Natural killer cell (primary cell): ENCODE measurements at regions not wholly inside any gene's neighbourhood (a gene's known extent, or its start where the extent isn't known, plus 50 kb on each side); places are given as distances from the start of the nearest gene placed in this dataset.

Source experiments
- ATAC-seq, 3 donors: fragments of 150-1000 bp in 2 of 3; fragments of 200-7000 bp in 1 of 3; cut with Tn5 transposase; 1 replicate in 1 of 3; 2 replicates in 2 of 3; pipeline ENCODE4 v1.10.0; 2021; ENCODE audit warnings: mild to moderate bottlenecking in 2 of 3, moderate library complexity in 2 of 3
- DNase-seq, 2 donors: peaks; one replicate each; pipeline versions ENCODE4 v3.0.0 to v3.0.0-alpha.2; 2013 to 2021; ENCODE audit warnings: mixed read lengths in 1 of 2
- H3K27ac ChIP-seq: one replicate; pipeline ENCODE4 v1.5.1; 2013; ENCODE audit warnings: mild to moderate bottlenecking, low read length
- H3K27me3 ChIP-seq: one replicate; pipeline ENCODE4 v1.6.1; 2013; ENCODE audit warnings: low read length; ENCODE audit not compliant: control insufficient read depth, insufficient read depth
- H3K36me3 ChIP-seq: one replicate; pipeline ENCODE4 v1.6.1; 2013; ENCODE audit warnings: low read length; ENCODE audit not compliant: control insufficient read depth, insufficient read depth
- H3K4me1 ChIP-seq: one replicate; pipeline ENCODE4 v1.6.1; 2013; ENCODE audit warnings: low read length; ENCODE audit not compliant: control insufficient read depth, insufficient read depth
- H3K4me3 ChIP-seq: one replicate; pipeline ENCODE4 v1.5.1; 2013; ENCODE audit warnings: low read length
- H3K9me3 ChIP-seq: one replicate; pipeline ENCODE4 v1.6.1; 2013; ENCODE audit warnings: low read length; ENCODE audit not compliant: control insufficient read depth, insufficient read depth
- H3K27ac Mint-ChIP-seq, 2 donors: one replicate each; pipeline ENCODE4 v1.8.0; 2022; ENCODE audit warnings: mild to moderate bottlenecking in 2 of 2, mixed read lengths in 2 of 2, moderate library complexity in 1 of 2
- H3K27me3 Mint-ChIP-seq, 2 donors: one replicate each; pipeline ENCODE4 v1.8.0; 2022; ENCODE audit warnings: low read depth in 2 of 2, mixed read lengths in 2 of 2
- H3K36me3 Mint-ChIP-seq: one replicate; pipeline ENCODE4 v1.8.0; 2022; ENCODE audit warnings: mixed read lengths
- H3K4me1 Mint-ChIP-seq, 2 donors: one replicate each; pipeline ENCODE4 v1.8.0; 2022; ENCODE audit warnings: mixed read lengths in 2 of 2
- H3K4me3 Mint-ChIP-seq: one replicate; pipeline ENCODE4 v1.8.0; 2022; ENCODE audit warnings: mild to moderate bottlenecking, moderate library complexity, mixed read lengths
- H3K9me3 Mint-ChIP-seq, 2 donors: one replicate each; pipeline ENCODE4 v1.8.0; 2022; ENCODE audit warnings: mixed read lengths in 2 of 2
- WGBS: methylation state at CpG from one replicate; pipeline ENCODE4 v1.1.7; 2013; ENCODE audit warnings: missing lambda C conversion rate; ENCODE audit not compliant: insufficient coverage; 5-methylcytosine and 5-hydroxymethylcytosine counted together
- intact Hi-C: fragments of 100-400 bp; cut with micrococcal nuclease; formaldehyde crosslinking; loops from one replicate; pipeline ENCODE4 v1.14.2; 2022
- TF ChIP-seq, protein P1 (sequence below): fragments of 200-600 bp; IDR thresholded peaks from one replicate; pipeline ENCODE4 v1.8.0; 2022; ENCODE audit warnings: antibody characterized with exemption

DNA sequence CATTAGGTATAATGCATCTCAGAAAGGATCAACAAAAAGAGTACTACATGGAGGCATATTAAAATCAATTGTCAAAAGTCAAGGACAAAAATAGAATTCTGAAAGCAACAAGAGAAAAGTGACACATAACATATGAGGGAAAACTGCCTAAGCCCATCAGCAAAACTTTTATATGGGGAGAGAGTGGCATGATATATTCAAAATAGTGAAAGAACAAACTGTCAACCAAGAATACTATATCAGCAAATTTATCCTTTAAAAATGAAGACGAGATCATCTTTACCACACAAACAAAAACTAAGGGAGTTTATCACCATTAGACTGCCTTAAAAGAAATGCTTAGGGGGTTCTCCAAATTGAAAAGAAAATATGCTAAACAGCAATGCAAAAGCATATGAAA is 86.4 kb upstream of the CHRDL1 start:
- Histone ChIP-seq H3K9me3 (no peaks in the 10 kb centered on the region), H3K36me3 (no peaks in the 10 kb centered on the region), H3K27me3 (no peaks in the 10 kb centered on the region), H3K27ac (no peak overlapping the region), H3K4me1 (no peaks in the 10 kb centered on the region), H3K4me3 (no peak overlapping the region)
- no peak overlapping the region for H3K4me3 Mint-ChIP-seq
- intact Hi-C loops: no loop called here
- H3K9me3 Mint-ChIP-seq: peaks cover 0 to 7% of the 10 kb centered on the region in 2 donors
- ATAC-seq: no peak
- no peaks in the 10 kb centered on the region for H3K4me1 Mint-ChIP-seq
- no CpG with 5 or more reads among the region's 1 CpG for WGBS
- TF ChIP-seq, protein P1, sequence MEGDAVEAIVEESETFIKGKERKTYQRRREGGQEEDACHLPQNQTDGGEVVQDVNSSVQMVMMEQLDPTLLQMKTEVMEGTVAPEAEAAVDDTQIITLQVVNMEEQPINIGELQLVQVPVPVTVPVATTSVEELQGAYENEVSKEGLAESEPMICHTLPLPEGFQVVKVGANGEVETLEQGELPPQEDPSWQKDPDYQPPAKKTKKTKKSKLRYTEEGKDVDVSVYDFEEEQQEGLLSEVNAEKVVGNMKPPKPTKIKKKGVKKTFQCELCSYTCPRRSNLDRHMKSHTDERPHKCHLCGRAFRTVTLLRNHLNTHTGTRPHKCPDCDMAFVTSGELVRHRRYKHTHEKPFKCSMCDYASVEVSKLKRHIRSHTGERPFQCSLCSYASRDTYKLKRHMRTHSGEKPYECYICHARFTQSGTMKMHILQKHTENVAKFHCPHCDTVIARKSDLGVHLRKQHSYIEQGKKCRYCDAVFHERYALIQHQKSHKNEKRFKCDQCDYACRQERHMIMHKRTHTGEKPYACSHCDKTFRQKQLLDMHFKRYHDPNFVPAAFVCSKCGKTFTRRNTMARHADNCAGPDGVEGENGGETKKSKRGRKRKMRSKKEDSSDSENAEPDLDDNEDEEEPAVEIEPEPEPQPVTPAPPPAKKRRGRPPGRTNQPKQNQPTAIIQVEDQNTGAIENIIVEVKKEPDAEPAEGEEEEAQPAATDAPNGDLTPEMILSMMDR: no peak
- H3K36me3 Mint-ChIP-seq: peaks cover 9% of the 10 kb centered on the region
- no peak for DNase-seq
- H3K27me3 Mint-ChIP-seq: no peaks in the 10 kb centered on the region
- no peak overlapping the region for H3K27ac Mint-ChIP-seq

DNA sequence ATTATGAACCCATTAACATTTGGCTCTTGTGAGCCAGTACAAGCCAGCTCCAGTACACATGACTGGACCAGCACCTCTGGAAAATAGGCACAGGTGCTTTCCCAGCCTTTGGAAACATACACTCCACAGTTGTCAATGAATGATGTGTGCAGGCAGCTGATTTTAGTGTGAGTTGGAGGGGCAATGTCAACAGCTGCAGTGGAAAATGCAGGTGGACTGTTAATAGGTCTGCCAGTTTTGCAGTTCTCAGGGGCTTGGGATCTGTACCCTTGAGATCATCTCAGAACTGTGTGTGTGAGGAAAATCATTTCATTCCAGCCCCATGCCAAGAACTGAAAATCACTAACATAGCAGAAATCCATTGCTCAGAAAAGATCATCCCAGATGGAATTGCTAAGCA is 81.7 kb upstream of the CHRDL1 start:
- DNase-seq: no peak
- no peak overlapping the region for H3K27ac Mint-ChIP-seq
- no peaks in the 10 kb centered on the region for H3K36me3 ChIP-seq
- H3K4me3 Mint-ChIP-seq: no peak overlapping the region
- peaks cover 0 to 7% of the 10 kb centered on the region in 2 donors for H3K9me3 Mint-ChIP-seq
- no peaks in the 10 kb centered on the region for H3K9me3 ChIP-seq
- H3K27me3 ChIP-seq: no peaks in the 10 kb centered on the region
- intact Hi-C loops: no loop called here
- no peak for ATAC-seq
- H3K4me1 Mint-ChIP-seq: no peaks in the 10 kb centered on the region
- H3K4me3 ChIP-seq: no peak overlapping the region
- no peak overlapping the region for H3K27ac ChIP-seq
- no peaks in the 10 kb centered on the region for H3K4me1 ChIP-seq
- TF ChIP-seq, protein P1: no peak
- no peaks in the 10 kb centered on the region for H3K27me3 Mint-ChIP-seq
- H3K36me3 Mint-ChIP-seq: peaks cover 9% of the 10 kb centered on the region

DNA sequence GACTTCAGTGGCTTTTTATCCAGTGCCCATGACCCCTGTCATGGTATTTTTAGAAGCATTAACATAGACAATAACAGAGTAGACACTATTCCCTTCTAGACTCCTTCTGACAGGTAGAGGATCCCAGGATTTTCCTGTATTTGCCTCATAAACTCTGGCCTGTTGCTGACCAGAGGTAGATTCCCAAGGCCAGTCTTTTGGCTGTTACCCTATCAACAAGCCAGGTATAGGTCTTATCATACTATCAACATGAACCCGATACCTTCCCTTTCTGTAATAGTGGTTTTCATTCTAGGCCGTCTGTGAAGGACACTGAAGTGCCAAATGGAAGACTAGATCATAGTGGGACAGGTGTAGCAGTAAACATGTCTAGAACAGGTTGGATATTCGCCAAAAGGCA is 76.2 kb upstream of the CHRDL1 start:
- Mint-ChIP-seq H3K36me3 (no peaks in the 10 kb centered on the region), H3K27ac (no peak overlapping the region), H3K27me3 (no peaks in the 10 kb centered on the region), H3K9me3 (no peaks in the 10 kb centered on the region), H3K4me1 (no peaks in the 10 kb centered on the region), H3K4me3 (no peak overlapping the region)
- no peaks in the 10 kb centered on the region for H3K27me3 ChIP-seq
- no peak overlapping the region for H3K27ac ChIP-seq
- no peaks in the 10 kb centered on the region for H3K36me3 ChIP-seq
- no peaks in the 10 kb centered on the region for H3K4me1 ChIP-seq
- no peaks in the 10 kb centered on the region for H3K9me3 ChIP-seq
- no peak for ATAC-seq
- DNase-seq: no peak
- intact Hi-C loops: no loop called here
- 78% methylated on average over 2 of the region's 3 CpGs for WGBS
- H3K4me3 ChIP-seq: no peak overlapping the region
- TF ChIP-seq, protein P1: no peak

DNA sequence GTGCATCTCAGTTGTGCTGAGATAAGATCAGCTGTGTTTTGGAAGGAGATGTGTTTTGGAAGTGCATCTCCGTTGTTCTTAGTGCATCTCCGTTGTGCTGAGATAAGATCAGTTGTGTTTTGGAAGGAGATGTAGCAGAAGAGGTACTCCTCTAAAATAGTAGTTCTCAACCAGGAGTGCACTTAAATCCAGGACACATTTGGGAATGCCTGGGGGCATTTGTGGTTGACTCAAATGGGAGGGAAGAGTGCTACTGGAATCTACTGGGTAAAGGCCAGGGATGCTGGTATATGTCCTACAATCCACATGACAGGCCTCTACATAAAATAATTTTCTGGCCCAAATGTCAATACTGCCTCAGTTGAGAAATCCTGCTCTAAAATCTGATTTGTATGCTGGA is 70.8 kb upstream of the CHRDL1 start:
- intact Hi-C loops: no loop called here
- Mint-ChIP-seq H3K27ac (no peak overlapping the region), H3K27me3 (no peaks in the 10 kb centered on the region), H3K4me1 (no peaks in the 10 kb centered on the region), H3K4me3 (no peak overlapping the region), H3K36me3 (no peaks in the 10 kb centered on the region), H3K9me3 (no peaks in the 10 kb centered on the region)
- DNase-seq (no peak), ATAC-seq (no peak)
- 89% methylated on average over 2 of the region's 2 CpGs for WGBS
- H3K4me1 ChIP-seq: no peaks in the 10 kb centered on the region
- no peak overlapping the region for H3K27ac ChIP-seq
- H3K9me3 ChIP-seq: no peaks in the 10 kb centered on the region
- TF ChIP-seq, protein P1: no peak
- no peak overlapping the region for H3K4me3 ChIP-seq
- no peaks in the 10 kb centered on the region for H3K27me3 ChIP-seq
- no peaks in the 10 kb centered on the region for H3K36me3 ChIP-seq
